ENCODE measurements at regions not wholly inside any gene's neighbourhood (a gene's known extent, or its start where the extent isn't known, plus 50 kb on each side); places are given as distances from the start of the nearest gene placed in this dataset.

GRCh38 chr12:18824287-18824686 is 86.4 kb downstream of the CAPZA3 start:
- WGBS (ENCODE audit: low lambda C conversion rate, missing lambda C conversion rate) = 91% methylated on average over 11 of the region's 11 CpGs
- TF ChIP-seq CTCF (IDR thresholded peaks at IDR 0.05; ENCODE audit: poor library complexity) = no peak
- TF ChIP-seq EZH2phosphoT487 (IDR thresholded peaks at IDR 0.05; ENCODE audit: low read depth, severe bottlenecking, unreplicated experiment) = no peak
- TF ChIP-seq EZH2 (IDR thresholded peaks at IDR 0.05; ENCODE audit: borderline replicate concordance) = no peak
- H3K27me3 ChIP-seq = no peaks in the 10 kb centered on the region

GRCh38 chr12:18825138-18825537 is 87.2 kb downstream of the CAPZA3 start:
- TF ChIP-seq EZH2phosphoT487 (IDR thresholded peaks at IDR 0.05; ENCODE audit: low read depth, severe bottlenecking, unreplicated experiment) (no peak), EZH2 (IDR thresholded peaks at IDR 0.05; ENCODE audit: borderline replicate concordance) (no peak), CTCF (IDR thresholded peaks at IDR 0.05; ENCODE audit: poor library complexity) (no peak)
- no peak overlapping the region for H2AFZ ChIP-seq
- H3K27me3 ChIP-seq = no peaks in the 10 kb centered on the region
- H4K20me1 ChIP-seq (ENCODE audit: insufficient read depth, poor library complexity, severe bottlenecking) = no peaks in the 10 kb centered on the region
- no peak overlapping the region for H3K27ac ChIP-seq
- H3K9me2 ChIP-seq (replicated peaks; ENCODE audit: insufficient read depth) = no peaks in the 10 kb centered on the region
- no peaks in the 10 kb centered on the region for H3K36me3 ChIP-seq (replicated peaks; ENCODE audit: insufficient read depth, low read depth)
- 89% methylated on average over 2 of the region's 2 CpGs for WGBS (ENCODE audit: low lambda C conversion rate, missing lambda C conversion rate)
- DNase-seq (ENCODE audit: low spot score) = no peak
- no peaks in the 10 kb centered on the region for H3K4me1 ChIP-seq (ENCODE audit: insufficient read depth)
- H3K4me2 ChIP-seq = no peak overlapping the region
- no peak overlapping the region for H3K4me3 ChIP-seq
- no peaks in the 10 kb centered on the region for H3K9me3 ChIP-seq (ENCODE audit: low read depth)
- H3K79me2 ChIP-seq = no peaks in the 10 kb centered on the region

More at GRCh38 chr12:18824287-18824686, 86.4 kb downstream of the CAPZA3 start:
- Histone ChIP-seq H3K36me3 (replicated peaks; ENCODE audit: insufficient read depth, low read depth) (no peaks in the 10 kb centered on the region), H2AFZ (no peak overlapping the region), H4K20me1 (ENCODE audit: insufficient read depth, poor library complexity, severe bottlenecking) (no peaks in the 10 kb centered on the region), H3K9me2 (replicated peaks; ENCODE audit: insufficient read depth) (no peaks in the 10 kb centered on the region), H3K4me3 (no peak overlapping the region), H3K4me2 (no peak overlapping the region), H3K27ac (no peak overlapping the region), H3K79me2 (no peaks in the 10 kb centered on the region), H3K4me1 (ENCODE audit: insufficient read depth) (no peaks in the 10 kb centered on the region), H3K9me3 (ENCODE audit: low read depth) (no peaks in the 10 kb centered on the region)
- DNase-seq (ENCODE audit: low spot score) = no peak

- Histone ChIP-seq H3K4me1 (ENCODE audit: insufficient read depth) (no peaks in the 10 kb centered on the region), H4K20me1 (ENCODE audit: insufficient read depth, poor library complexity, severe bottlenecking) (no peaks in the 10 kb centered on the region), H3K36me3 (replicated peaks; ENCODE audit: insufficient read depth, low read depth) (no peaks in the 10 kb centered on the region), H3K4me3 (no peak overlapping the region), H3K9me3 (ENCODE audit: low read depth) (no peaks in the 10 kb centered on the region), H2AFZ (no peak overlapping the region), H3K79me2 (no peaks in the 10 kb centered on the region), H3K27ac (no peak overlapping the region), H3K9me2 (replicated peaks; ENCODE audit: insufficient read depth) (no peaks in the 10 kb centered on the region), H3K4me2 (no peak overlapping the region), H3K27me3 (no peaks in the 10 kb centered on the region)
- TF ChIP-seq CTCF (IDR thresholded peaks at IDR 0.05; ENCODE audit: poor library complexity) (no peak), EZH2 (IDR thresholded peaks at IDR 0.05; ENCODE audit: borderline replicate concordance) (no peak), EZH2phosphoT487 (IDR thresholded peaks at IDR 0.05; ENCODE audit: low read depth, severe bottlenecking, unreplicated experiment) (no peak)
- no peak for DNase-seq (ENCODE audit: low spot score)
- WGBS (ENCODE audit: low lambda C conversion rate, missing lambda C conversion rate) = 82% methylated on average over 2 of the region's 2 CpGs
These were observed 90.0 kb downstream of the CAPZA3 start for GRCh38 chr12:18827913-18828312.

- no peak for TF ChIP-seq EZH2 (IDR thresholded peaks at IDR 0.05; ENCODE audit: borderline replicate concordance)
- no peak for TF ChIP-seq CTCF (IDR thresholded peaks at IDR 0.05; ENCODE audit: poor library complexity)
- no peak for TF ChIP-seq EZH2phosphoT487 (IDR thresholded peaks at IDR 0.05; ENCODE audit: low read depth, severe bottlenecking, unreplicated experiment)
- H2AFZ ChIP-seq = no peak overlapping the region
- no peaks in the 10 kb centered on the region for H3K27me3 ChIP-seq
- no peaks in the 10 kb centered on the region for H3K4me1 ChIP-seq (ENCODE audit: insufficient read depth)
- no peaks in the 10 kb centered on the region for H3K9me2 ChIP-seq (replicated peaks; ENCODE audit: insufficient read depth)
- no peaks in the 10 kb centered on the region for H3K79me2 ChIP-seq
- no peaks in the 10 kb centered on the region for H3K36me3 ChIP-seq (replicated peaks; ENCODE audit: insufficient read depth, low read depth)
- H3K4me3 ChIP-seq = no peak overlapping the region
- no peaks in the 10 kb centered on the region for H4K20me1 ChIP-seq (ENCODE audit: insufficient read depth, poor library complexity, severe bottlenecking)
- no peaks in the 10 kb centered on the region for H3K9me3 ChIP-seq (ENCODE audit: low read depth)
- no peak for DNase-seq (ENCODE audit: low spot score)
- H3K27ac ChIP-seq = no peak overlapping the region
- H3K4me2 ChIP-seq = no peak overlapping the region
These were observed 90.6 kb downstream of the CAPZA3 start for GRCh38 chr12:18828483-18828882.

Measured in hepatocyte (in vitro differentiated cells).